SK-N-MC (cell line): ENCODE measurements at regions not wholly inside any gene's neighbourhood (a gene's known extent, or its start where the extent isn't known, plus 50 kb on each side); places are given as distances from the start of the nearest gene placed in this dataset.

Source experiments
- EZH2 ChIP-seq: fragments of 200-600 bp; sonication (generic); IDR thresholded peaks from one replicate; pipeline ENCODE4 v1.6.1; 2017; ENCODE audit warnings: antibody characterized with exemption
- FOXP2 ChIP-seq: optimal IDR thresholded peaks from 2 replicates; pipeline ENCODE3; 2011; ENCODE audit warnings: mild to moderate bottlenecking, moderate library complexity; ENCODE audit not compliant: insufficient read depth; ENCODE audit errors: extremely low read length, control extremely low read depth
- POLR2AphosphoS5 ChIP-seq: IDR thresholded peaks from 2 replicates; pipeline ENCODE4 v1.6.1; 2012; ENCODE audit warnings: mild to moderate bottlenecking, low read depth, low read length, borderline replicate concordance

DNA sequence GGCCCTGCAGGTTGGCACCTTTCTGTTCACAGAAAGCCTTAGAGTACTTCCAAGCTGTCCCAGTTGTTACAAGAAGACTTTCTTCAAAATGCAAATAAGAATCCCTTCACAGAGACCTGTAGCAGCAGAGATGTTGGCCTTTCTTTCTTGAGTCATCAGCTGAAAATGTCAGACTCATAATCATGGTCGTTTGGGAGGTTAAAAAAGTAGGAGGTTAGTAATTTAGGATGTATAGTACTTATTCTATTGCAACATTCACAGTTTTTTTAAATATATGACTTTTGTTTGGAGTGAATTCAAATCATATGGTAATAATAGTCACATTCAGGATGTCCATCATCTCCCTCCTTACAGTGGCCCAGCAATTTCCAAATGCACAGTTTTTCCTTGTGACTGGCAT is 223.9 kb upstream of the GLI3 start:
- TF ChIP-seq EZH2 = no peak
- TF ChIP-seq POLR2AphosphoS5 = no peak
- TF ChIP-seq FOXP2 = no peak
